ENCODE measurements at regions not wholly inside any gene's neighbourhood (a gene's known extent, or its start where the extent isn't known, plus 50 kb on each side); places are given as distances from the start of the nearest gene placed in this dataset.

DNA sequence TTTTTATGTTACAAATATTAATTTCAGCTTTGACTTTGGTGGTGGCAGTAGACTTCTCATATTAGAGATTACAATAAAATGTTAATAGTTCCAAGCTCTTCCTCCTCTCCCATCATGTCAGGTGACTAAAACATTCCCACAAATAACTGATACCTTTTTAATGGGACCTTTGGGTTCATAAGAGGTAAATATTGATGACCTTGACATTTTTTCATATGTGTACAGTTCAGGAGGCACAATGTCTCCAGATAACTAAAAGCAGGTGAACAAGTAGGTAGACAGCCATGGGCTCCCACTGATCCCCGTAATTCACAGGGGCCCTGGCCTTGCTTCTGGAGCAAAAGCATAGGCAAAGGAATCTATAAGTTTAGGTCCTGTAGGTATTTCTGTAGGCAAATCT, 317.7 kb downstream of the SOX4 start:
- Histone ChIP-seq H3K4me1 (no peaks in the 10 kb centered on the region), H3K4me3 (no peak overlapping the region), H3K9me3 (no peaks in the 10 kb centered on the region), H3K27ac (no peak overlapping the region), H3K36me3 (no peaks in the 10 kb centered on the region), H3K27me3 (no peaks in the 10 kb centered on the region)
- no peak for DNase-seq (ENCODE audit: low spot score in 2 of 2)
- TF ChIP-seq CTCF (IDR thresholded peaks at IDR 0.05), result no peak
- TF ChIP-seq POLR2A (IDR thresholded peaks at IDR 0.05), result no peak
- no peak for TF ChIP-seq POLR2AphosphoS5 (IDR thresholded peaks at IDR 0.05)
- intact Hi-C loops (cut with DNase I; ENCODE audit: low total_unique reads), result no loop called here

DNA sequence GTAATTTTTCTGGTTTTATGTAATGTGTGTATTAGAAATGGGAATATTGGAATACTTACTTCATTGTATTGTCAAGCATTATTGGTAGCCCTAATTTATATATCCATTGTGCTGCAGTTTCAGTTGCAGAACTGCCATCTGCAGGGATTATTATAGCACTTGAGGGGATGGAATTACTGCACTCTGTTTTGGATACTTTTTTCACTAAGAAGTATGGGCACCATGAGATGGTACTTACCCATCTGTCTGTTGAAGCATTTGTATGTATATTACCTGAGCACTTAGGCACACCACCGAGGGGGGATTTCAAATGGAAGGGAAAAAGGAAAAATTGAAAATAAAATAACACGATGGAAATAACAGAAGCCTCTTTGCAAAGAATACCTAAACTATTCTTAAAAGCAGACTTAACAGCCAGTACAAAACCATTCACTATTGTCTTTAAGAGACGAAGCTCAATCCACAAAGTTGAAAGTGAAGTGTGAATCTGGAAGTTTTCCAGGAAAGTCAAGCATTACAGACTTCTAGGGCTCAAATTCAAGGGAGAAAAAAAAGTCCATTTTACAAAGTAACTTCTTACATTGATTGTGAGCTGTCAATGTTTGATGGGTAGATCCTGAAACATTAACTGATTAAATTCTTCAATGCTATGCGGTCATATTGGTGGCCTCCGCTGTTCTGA, 318.7 kb downstream of the SOX4 start:
- H3K4me1 ChIP-seq, result no peaks in the 10 kb centered on the region
- intact Hi-C loops (cut with DNase I; ENCODE audit: low total_unique reads), result no loop called here
- no peaks in the 10 kb centered on the region for H3K9me3 ChIP-seq

DNA sequence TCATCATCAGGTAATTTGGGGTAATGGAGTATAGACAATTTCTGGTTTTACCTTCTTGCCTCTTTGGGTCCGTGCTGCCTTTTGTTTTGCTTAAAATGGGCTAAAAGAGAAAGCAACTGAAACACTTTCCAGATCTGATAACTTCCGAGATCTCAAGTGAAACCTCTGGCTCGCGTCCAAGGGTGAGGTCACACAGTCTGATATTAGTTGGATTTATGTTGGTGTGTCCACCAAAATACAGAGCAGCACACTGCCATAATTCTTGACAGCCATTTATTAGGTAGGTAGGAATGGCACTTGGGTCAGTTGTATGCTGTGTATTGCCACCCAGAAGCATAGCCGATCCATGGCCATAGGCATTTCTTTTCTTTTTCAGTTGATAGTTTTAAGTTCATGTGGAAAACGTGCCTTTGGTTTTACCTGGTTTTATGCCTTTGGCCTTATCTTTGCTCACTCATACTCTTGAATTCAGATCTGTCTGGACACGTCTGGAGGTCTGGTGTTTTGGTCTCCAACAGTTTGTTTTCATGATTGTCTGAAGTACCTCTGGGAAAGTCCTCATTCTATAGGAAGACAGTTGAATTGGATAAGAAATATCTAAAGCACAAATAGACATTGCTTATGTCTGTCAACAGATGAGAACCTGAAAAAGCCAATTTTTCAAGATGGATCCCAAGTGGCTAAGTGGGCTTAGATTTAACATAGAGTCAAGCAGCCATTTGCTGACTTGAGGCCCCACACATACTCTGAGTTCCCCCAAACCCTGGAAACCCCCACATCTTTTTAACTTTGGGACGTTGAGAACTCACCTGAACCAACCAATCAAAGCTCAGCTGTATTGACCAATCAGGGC, 320.8 kb downstream of the SOX4 start:
- no peaks in the 10 kb centered on the region for H3K4me1 ChIP-seq
- no peaks in the 10 kb centered on the region for H3K9me3 ChIP-seq
- H3K4me3 ChIP-seq, result peak overlapping the region in 2 of 3 donors; percentile 12
- peak overlapping the region in 1 of 2 donors; percentile 41 for H3K27ac ChIP-seq
- intact Hi-C loops (cut with DNase I; ENCODE audit: low total_unique reads), result no loop called here
- no peak for TF ChIP-seq POLR2AphosphoS5 (IDR thresholded peaks at IDR 0.05)
- no peak for TF ChIP-seq POLR2A (IDR thresholded peaks at IDR 0.05)
- no peak for TF ChIP-seq CTCF (IDR thresholded peaks at IDR 0.05)
- peak; percentile 44 to 62 for DNase-seq (ENCODE audit: low spot score in 2 of 2)
- H3K27me3 ChIP-seq, result no peaks in the 10 kb centered on the region
- no peaks in the 10 kb centered on the region for H3K36me3 ChIP-seq

More for the DNA sequence above, 318.7 kb downstream of the SOX4 start:
- Histone ChIP-seq H3K27me3 (no peaks in the 10 kb centered on the region), H3K27ac (no peak overlapping the region), H3K4me3 (no peak overlapping the region), H3K36me3 (no peaks in the 10 kb centered on the region)
- no peak for DNase-seq (ENCODE audit: low spot score in 2 of 2)
- TF ChIP-seq POLR2AphosphoS5 (IDR thresholded peaks at IDR 0.05), result no peak
- TF ChIP-seq POLR2A (IDR thresholded peaks at IDR 0.05), result no peak
- TF ChIP-seq CTCF (IDR thresholded peaks at IDR 0.05), result no peak

DNA sequence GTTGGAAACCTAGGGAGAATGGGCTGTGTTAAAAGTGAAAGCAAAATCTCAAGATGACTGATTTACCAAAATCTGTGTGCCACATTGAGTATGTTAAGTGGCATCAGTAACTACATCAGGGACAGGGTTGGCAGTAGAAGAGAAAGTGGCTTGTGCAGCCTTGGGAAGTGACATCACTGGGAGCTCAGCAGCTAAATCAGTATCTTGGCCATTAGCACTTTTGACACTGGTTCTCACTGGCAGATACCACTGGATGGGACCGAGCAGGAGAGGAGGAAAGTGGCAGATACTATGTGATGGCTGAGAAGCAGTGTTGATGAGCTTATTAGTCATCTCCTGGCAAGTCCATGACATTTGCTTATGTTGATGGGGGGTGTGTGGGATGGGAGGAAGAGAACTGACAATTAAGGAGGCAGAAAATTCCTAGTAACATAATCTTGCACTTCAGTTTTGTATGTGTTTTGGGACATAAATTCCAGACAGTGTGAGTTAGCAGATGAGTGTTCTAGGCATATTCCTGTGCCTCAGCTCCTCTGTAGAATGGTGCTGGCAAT, 322.2 kb downstream of the SOX4 start:
- H3K27me3 ChIP-seq, result no peaks in the 10 kb centered on the region
- peak overlapping the region; percentile 6 to 32 for H3K27ac ChIP-seq
- no peaks in the 10 kb centered on the region for H3K9me3 ChIP-seq
- DNase-seq (ENCODE audit: low spot score in 2 of 2), result no peak
- intact Hi-C loops (cut with DNase I; ENCODE audit: low total_unique reads), result no loop called here
- H3K4me1 ChIP-seq, result no peaks in the 10 kb centered on the region
- no peaks in the 10 kb centered on the region for H3K36me3 ChIP-seq
- peak overlapping the region in 2 of 3 donors; percentile 13 to 31 for H3K4me3 ChIP-seq
- no peak for TF ChIP-seq CTCF (IDR thresholded peaks at IDR 0.05)
- no peak for TF ChIP-seq POLR2A (IDR thresholded peaks at IDR 0.05)
- no peak for TF ChIP-seq POLR2AphosphoS5 (IDR thresholded peaks at IDR 0.05)

DNA sequence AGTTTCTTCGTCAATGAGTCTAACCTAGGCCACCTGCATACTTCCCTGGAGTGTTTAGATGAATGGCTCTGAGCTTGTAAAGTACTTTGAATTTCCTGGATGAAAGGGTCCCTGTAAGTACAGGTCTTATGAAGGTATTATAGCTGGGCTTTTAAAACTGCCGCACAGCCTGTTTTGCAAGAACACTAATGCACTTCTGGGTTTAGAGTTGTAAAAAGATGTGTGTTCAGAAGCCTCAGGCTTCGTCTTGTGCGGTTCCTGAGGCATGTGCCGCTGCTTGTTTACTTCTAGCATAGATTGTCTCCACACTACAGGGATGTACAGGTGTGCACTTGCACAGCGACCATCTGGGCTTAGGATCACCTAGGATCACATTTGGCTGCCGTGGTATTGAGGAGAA, 324.5 kb downstream of the SOX4 start:
- DNase-seq (ENCODE audit: low spot score in 2 of 2), result no peak
- Histone ChIP-seq H3K36me3 (no peaks in the 10 kb centered on the region), H3K4me1 (no peaks in the 10 kb centered on the region), H3K4me3 (no peak overlapping the region), H3K9me3 (no peaks in the 10 kb centered on the region), H3K27ac (no peak overlapping the region), H3K27me3 (no peaks in the 10 kb centered on the region)
- no peak for TF ChIP-seq CTCF (IDR thresholded peaks at IDR 0.05)
- no peak for TF ChIP-seq POLR2A (IDR thresholded peaks at IDR 0.05)
- TF ChIP-seq POLR2AphosphoS5 (IDR thresholded peaks at IDR 0.05), result no peak
- intact Hi-C loops (cut with DNase I; ENCODE audit: low total_unique reads), result no loop called here

Data from breast epithelium (tissue), 4 donors.